ENCODE measurements at regions not wholly inside any gene's neighbourhood (a gene's known extent, or its start where the extent isn't known, plus 50 kb on each side); places are given as distances from the start of the nearest gene placed in this dataset.

GRCh38 chr18:77650799-77651385 is 401.2 kb downstream of the GALR1 start:
- in situ Hi-C loops (cut with MboI; ENCODE audit: low sequenced_read_pairs): no loop called here

GRCh38 chr18:77651441-77651840 is 401.8 kb downstream of the GALR1 start:
- in situ Hi-C loops (cut with MboI; ENCODE audit: low sequenced_read_pairs): no loop called here

GRCh38 chr18:77653792-77654191 is 404.1 kb downstream of the GALR1 start:
- in situ Hi-C loops (cut with MboI; ENCODE audit: low sequenced_read_pairs): no loop called here

- in situ Hi-C loops (cut with MboI; ENCODE audit: low sequenced_read_pairs): no loop called here
These were observed 404.7 kb downstream of the GALR1 start for GRCh38 chr18:77654302-77654701.

DNA sequence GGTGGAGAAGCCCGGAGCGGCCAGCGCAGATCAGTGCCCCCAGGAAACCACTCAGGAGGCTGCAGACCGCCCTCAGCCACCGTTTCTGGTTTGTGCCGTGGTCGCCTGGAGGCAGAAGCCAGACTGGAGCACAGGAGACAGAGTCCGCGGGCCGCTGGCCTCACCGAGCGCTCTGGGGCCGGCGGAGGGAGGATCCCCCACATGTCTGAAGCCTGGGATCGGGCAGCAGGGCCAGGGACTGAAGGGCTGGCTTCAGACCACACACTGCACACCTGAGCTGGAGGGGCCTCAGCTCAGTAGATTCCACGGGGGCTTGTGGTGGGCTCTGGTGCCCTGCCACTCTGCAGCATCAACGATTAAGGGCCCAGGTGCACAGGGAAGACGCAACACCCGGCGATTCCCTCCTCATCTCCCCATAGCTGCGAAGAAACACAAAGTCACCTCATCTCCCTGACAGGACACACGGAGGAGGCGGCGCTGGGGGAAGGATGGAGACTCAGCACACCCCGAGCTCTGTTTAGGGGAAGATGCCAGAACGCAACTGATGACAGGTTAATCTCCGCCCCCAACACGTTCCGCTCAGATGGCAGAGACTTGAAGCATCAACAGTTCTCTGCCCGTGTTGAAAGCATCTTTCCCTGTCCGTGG is 408.1 kb downstream of the GALR1 start:
- in situ Hi-C loops (cut with MboI; ENCODE audit: low sequenced_read_pairs): no loop called here

- in situ Hi-C loops (cut with MboI; ENCODE audit: low sequenced_read_pairs): no loop called here
These were observed 408.6 kb downstream of the GALR1 start for GRCh38 chr18:77658299-77658662.

DNA sequence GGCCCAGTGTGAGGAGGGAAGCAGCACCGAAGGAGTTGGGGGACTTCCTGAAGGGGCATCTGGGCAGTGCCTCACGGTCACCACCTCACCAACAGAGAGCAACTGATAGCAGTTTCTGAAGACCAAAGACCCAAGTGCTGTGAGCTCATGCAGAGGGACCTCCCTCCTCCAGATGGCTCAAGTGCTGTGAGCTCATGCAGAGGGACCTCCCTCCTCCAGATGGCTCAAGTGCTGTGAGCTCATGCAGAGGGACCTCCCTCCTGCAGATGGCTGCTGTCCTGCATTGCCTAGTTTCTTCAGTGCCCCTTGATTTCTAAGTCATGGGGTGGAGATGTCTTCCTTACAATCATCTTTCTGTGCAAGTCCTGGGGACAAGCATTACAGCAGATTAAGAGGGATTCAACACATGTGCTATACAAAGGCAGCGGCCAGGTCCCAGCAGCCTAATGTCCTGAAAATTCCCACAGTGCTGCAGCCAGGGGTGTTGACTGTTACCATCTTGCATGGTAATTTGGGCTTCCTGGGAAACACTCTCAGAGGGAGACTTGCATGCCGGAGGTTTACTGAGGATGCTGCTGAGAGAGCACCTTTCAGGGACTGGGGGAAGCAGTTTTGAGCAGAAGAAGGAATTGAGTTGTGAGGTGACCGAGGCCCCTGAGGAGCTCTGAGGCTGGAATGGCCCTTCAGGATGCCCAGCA is 409.3 kb downstream of the GALR1 start:
- in situ Hi-C loops (cut with MboI; ENCODE audit: low sequenced_read_pairs): no loop called here

- in situ Hi-C loops (cut with MboI; ENCODE audit: low sequenced_read_pairs): no loop called here
These were observed 417.0 kb downstream of the GALR1 start for GRCh38 chr18:77666613-77667012.

DNA sequence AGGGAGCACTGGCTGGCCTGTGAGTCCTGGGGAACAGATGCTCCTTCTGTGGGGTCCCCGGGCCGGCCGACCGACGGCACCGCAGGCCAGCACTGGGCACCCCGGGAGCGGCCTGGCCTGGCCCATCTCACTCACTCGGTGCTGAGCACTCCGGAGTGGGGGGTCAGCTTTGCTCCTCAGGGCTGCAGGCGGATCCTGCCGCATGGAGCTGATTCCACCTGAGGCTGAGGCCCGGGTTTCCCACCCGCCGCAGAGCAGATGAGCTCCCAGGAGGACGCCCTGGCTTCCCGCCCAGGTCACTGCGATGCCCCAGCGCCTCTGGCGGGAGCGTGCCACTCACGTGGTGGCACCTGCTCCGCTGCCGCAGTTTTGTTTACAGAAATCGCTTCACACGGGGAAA is 418.6 kb downstream of the GALR1 start:
- in situ Hi-C loops (cut with MboI; ENCODE audit: low sequenced_read_pairs): no loop called here

- in situ Hi-C loops (cut with MboI; ENCODE audit: low sequenced_read_pairs): no loop called here
These were observed 419.7 kb downstream of the GALR1 start for GRCh38 chr18:77669331-77669730.

DNA sequence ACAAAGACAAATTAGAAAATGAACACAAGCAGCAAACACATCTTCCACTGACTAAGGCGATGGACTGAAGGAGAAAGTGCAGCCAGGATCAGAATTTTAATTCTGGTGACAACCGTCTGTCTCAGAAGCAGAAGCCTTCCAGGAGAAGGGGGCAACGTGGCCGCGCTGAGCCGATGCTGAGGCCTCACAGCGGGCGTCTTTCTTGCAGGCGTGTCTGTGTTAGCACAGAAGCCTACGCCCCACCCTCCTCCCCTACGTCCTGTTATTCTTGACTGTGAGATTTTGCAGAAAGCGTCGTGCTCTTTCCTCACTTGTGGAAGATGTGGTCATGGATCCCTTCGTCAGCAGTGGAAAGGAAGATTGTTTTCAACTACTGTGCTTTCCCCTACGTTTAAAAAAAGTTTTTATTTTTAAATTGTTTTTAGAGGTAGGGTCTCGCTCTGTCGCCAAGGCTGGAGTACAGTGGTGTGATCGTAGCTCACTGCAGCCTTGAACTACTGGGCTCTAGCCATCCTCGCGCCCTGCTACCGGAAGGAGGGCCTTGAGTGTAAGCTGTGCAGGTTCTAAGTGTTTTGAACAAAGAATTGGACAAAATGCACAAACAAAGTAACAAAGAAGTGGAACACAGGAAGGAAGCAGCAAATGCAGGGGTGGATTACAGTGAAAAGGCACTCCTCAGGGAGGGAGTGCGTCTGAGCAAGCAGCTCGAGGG is 422.0 kb downstream of the GALR1 start:
- in situ Hi-C loops (cut with MboI; ENCODE audit: low sequenced_read_pairs): no loop called here

DNA sequence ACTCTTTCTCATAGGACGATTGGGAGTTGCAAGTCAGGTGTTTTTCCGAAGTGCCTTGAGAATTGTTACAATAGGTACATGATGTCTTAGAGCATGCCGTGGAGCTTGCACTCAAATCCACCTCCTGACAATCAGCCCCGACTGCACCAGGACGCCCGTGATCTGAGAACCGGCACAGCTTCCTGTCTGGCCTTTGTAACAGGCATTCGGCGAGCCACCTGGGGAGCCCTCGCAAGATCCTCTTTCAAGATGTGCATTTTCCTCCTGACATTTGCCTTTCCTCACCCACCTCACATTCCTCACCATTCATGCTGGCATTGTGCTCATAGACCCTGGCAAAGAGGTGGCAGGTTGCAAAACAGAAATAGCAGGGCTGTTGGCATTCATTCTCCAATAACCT is 427.3 kb downstream of the GALR1 start:
- in situ Hi-C loops (cut with MboI; ENCODE audit: low sequenced_read_pairs): no loop called here

- in situ Hi-C loops (cut with MboI; ENCODE audit: low sequenced_read_pairs): no loop called here
These were observed 427.9 kb downstream of the GALR1 start for GRCh38 chr18:77677536-77677935.

- in situ Hi-C loops (cut with MboI; ENCODE audit: low sequenced_read_pairs): no loop called here
These were observed 430.2 kb downstream of the GALR1 start for GRCh38 chr18:77679869-77680268.

- in situ Hi-C loops (cut with MboI; ENCODE audit: low sequenced_read_pairs): no loop called here
These were observed 450.4 kb downstream of the GALR1 start for GRCh38 chr18:77700051-77700450.

GRCh38 chr18:77701977-77702376 is 452.3 kb downstream of the GALR1 start:
- in situ Hi-C loops (cut with MboI; ENCODE audit: low sequenced_read_pairs): no loop called here

GRCh38 chr18:77702686-77703085 is 453.0 kb downstream of the GALR1 start:
- in situ Hi-C loops (cut with MboI; ENCODE audit: low sequenced_read_pairs): no loop called here

DNA sequence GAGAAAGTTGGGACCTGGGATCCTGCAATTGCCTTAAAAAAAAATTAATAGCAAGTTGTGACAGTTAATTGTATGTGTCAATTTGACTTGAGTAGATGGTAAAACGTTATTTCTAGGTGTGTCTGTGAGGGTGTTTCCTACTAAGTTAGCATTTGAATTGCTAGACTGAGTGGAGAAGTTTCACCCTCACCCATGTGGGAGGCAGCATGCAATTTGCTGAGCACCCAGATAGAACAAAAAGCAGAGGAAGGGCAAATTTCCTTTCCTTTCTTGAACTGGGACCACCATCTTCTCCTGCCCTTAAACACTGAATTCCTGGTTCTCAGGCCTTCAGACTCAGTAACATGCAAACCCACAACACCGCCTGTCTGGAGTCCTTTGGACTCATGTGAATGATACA is 455.7 kb downstream of the GALR1 start:
- in situ Hi-C loops (cut with MboI; ENCODE audit: low sequenced_read_pairs): no loop called here

DNA sequence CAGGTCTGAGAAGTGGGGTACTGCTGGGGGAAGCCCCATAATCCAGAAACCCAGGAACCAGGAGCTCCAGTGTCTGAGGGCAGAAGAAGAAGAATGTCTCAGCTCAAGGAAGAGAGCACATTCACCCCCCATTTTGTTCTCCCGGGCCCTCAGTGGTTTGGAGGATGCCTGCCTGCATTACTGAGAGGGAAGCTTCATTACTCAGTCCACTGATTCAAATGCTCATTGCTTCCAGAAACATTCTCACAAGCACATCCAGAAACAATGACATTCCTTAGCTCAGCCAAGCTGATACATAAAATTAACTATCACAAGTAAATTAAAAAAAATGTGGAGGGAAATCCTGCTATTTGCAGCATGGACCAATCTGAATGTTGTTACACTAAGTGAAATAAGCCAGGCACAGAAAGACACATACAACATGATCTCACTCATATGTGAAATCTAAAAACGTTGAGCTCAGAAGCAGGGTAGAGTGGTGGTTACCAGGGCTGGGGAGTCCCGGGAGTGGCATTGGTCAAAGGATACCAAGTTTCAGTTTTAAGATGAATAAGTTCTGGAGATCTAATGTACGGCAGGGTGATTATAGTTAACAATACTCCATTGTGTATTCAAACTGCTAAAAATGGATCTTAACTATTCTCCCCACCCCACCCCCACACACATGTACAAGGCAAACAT is 459.3 kb downstream of the GALR1 start:
- in situ Hi-C loops (cut with MboI; ENCODE audit: low sequenced_read_pairs): no loop called here

- in situ Hi-C loops (cut with MboI; ENCODE audit: low sequenced_read_pairs): no loop called here
These were observed 461.4 kb downstream of the GALR1 start for GRCh38 chr18:77711096-77711495.

DNA sequence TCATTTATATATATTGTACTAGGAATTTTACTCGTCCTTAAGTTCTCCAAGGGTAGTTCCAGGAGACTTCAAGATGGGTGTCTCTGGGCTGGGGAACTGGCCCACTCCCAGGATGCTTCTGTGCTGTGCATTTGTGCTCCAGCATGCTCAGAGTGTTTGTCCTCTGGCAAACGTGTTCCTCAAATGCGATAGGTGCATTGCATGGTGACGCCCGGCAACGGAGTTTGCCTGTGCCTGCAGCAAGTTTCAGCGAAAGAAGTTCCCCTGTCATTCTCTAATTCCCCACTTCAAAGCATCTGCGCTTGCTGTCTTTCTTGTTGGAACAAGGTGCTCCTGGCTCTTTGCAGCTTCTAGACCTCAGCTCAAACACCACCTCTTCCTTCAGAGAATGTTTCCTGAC is 465.1 kb downstream of the GALR1 start:
- in situ Hi-C loops (cut with MboI; ENCODE audit: low sequenced_read_pairs): no loop called here

Data from HL-60/S4 treated with phorbol 12-myristate 13-acetate at 8.2 ng/mL for 4 days and 3 days (cell line).